Transverse colon (tissue), 4 donors: ENCODE measurements at regions not wholly inside any gene's neighbourhood (a gene's known extent, or its start where the extent isn't known, plus 50 kb on each side); places are given as distances from the start of the nearest gene placed in this dataset.

Source experiments
- DNase-seq: peaks from one replicate; pipeline ENCODE4 v3.0.0-alpha.2; 2019
- H3K27ac ChIP-seq, 4 donors: fragments of 200-600 bp; sonication (generic); 2 replicates each; pipeline ENCODE4 v1.5.1; 2016 to 2018; ENCODE audit warnings: inconsistent platforms in 4 of 4
- H3K27me3 ChIP-seq: fragments of 200-600 bp; sonication (generic); 2 replicates; pipeline ENCODE4 v1.5.1; 2017; ENCODE audit warnings: inconsistent platforms
- H3K36me3 ChIP-seq, 4 donors: fragments of 200-600 bp; sonication (generic); 2 replicates each; pipeline ENCODE4 v1.5.1; 2017 to 2019; ENCODE audit warnings: inconsistent platforms in 4 of 4
- H3K4me1 ChIP-seq, 4 donors: fragments of 200-600 bp; sonication (generic); 2 replicates each; pipeline ENCODE4 v1.5.1; 2017 to 2020; ENCODE audit warnings: inconsistent platforms in 4 of 4
- H3K4me3 ChIP-seq, 4 donors: fragments of 200-600 bp; sonication (generic); 1 replicate in 1 of 4; 2 replicates in 3 of 4; pipeline versions ENCODE4 v1.5.1 to v1.6.1; 2017 to 2019; ENCODE audit warnings: inconsistent platforms in 4 of 4
- H3K9me3 ChIP-seq, 2 donors: fragments of 200-600 bp; sonication (generic); 2 replicates each; pipeline ENCODE4 v1.5.1; 2017 to 2019; ENCODE audit warnings: inconsistent platforms in 2 of 2
- CTCF ChIP-seq, 5 experiments: fragments of 200-600 bp in 3 of 5; fragments of 450-650 bp in 2 of 5; sonication (generic) in 3 of 5; IDR thresholded peaks; 1 replicate in 2 of 5; 2 replicates in 3 of 5; pipeline ENCODE4 v1.5.1; 2016 to 2017; ENCODE audit warnings: antibody characterized with exemption in 5 of 5, inconsistent platforms in 3 of 5, mild to moderate bottlenecking in 2 of 5, moderate library complexity in 1 of 5
- EP300 ChIP-seq: sonication (generic); formaldehyde crosslinking; IDR thresholded peaks from one replicate; pipeline ENCODE4 v1.6.1; 2017; ENCODE audit warnings: antibody characterized with exemption, low read depth
- POLR2A ChIP-seq: fragments of 450-650 bp; IDR thresholded peaks from one replicate; pipeline ENCODE4 v1.6.1; 2016; ENCODE audit warnings: antibody characterized with exemption, mild to moderate bottlenecking, moderate library complexity
- POLR2AphosphoS5 ChIP-seq, 3 donors: sonication (generic); formaldehyde crosslinking; IDR thresholded peaks; one replicate each; pipeline ENCODE4 v1.6.1; 2016; ENCODE audit warnings: antibody characterized with exemption in 3 of 3
- WGBS, 2 donors: methylation state at CpG; one replicate each; pipeline ENCODE4 v1.1.5; 2018; ENCODE audit warnings: low coverage in 1 of 2; 5-methylcytosine and 5-hydroxymethylcytosine counted together
- in situ Hi-C, 4 donors: fragments of 200-750 bp; cut with MboI; loops; one replicate each; pipeline versions ENCODE4 v1.15.0 to v1.15.1; 2017; ENCODE audit warnings: low sequenced_read_pairs in 3 of 4, low pct_ligation_motif_present in 1 of 4, low pct_unique_long_range_greater_than_20kb in 1 of 4
- intact Hi-C: fragments of 100-400 bp; cut with DNase I; formaldehyde crosslinking; loops from one replicate; pipeline ENCODE4 v1.15.1; 2023; ENCODE audit warnings: low total_unique reads

- DNase-seq: no peak
- Histone ChIP-seq H3K27ac (no peak overlapping the region), H3K36me3 (no peaks in the 10 kb centered on the region), H3K4me1 (no peaks in the 10 kb centered on the region), H3K27me3 (no peaks in the 10 kb centered on the region), H3K9me3 (no peaks in the 10 kb centered on the region), H3K4me3 (no peak overlapping the region)
- intact Hi-C loops (no loop called here), in situ Hi-C loops (no loop called here)
- TF ChIP-seq POLR2AphosphoS5 (IDR thresholded peaks at IDR 0.05) (no peak), CTCF (IDR thresholded peaks at IDR 0.05) (no peak), EP300 (no peak), POLR2A (no peak)
- WGBS, 2 donors: 77 to 83% methylated on average over 2 of the region's 2 CpGs
Measured at GRCh38 chr4:100926039-100926717, 408.4 kb upstream of the EMCN start.

- no peaks in the 10 kb centered on the region for H3K27me3 ChIP-seq
- WGBS, 2 donors: 50 to 81% methylated on average over 1 to 6 of the region's 6 CpGs
- in situ Hi-C loops (no loop called here), intact Hi-C loops (no loop called here)
- no peak overlapping the region for H3K4me3 ChIP-seq
- no peak overlapping the region for H3K27ac ChIP-seq
- H3K4me1 ChIP-seq: no peaks in the 10 kb centered on the region
- no peaks in the 10 kb centered on the region for H3K36me3 ChIP-seq
- DNase-seq: no peak
- no peaks in the 10 kb centered on the region for H3K9me3 ChIP-seq
- TF ChIP-seq CTCF (IDR thresholded peaks at IDR 0.05) (no peak), POLR2A (no peak), EP300 (no peak), POLR2AphosphoS5 (IDR thresholded peaks at IDR 0.05) (no peak)
Measured at GRCh38 chr4:100913685-100914084, 395.9 kb upstream of the EMCN start.

- Histone ChIP-seq H3K36me3 (no peaks in the 10 kb centered on the region), H3K27ac (no peak overlapping the region), H3K9me3 (no peaks in the 10 kb centered on the region), H3K4me1 (no peaks in the 10 kb centered on the region), H3K27me3 (no peaks in the 10 kb centered on the region), H3K4me3 (no peak overlapping the region)
- intact Hi-C loops (no loop called here), in situ Hi-C loops (no loop called here)
- no peak for TF ChIP-seq POLR2AphosphoS5 (IDR thresholded peaks at IDR 0.05)
- TF ChIP-seq CTCF (IDR thresholded peaks at IDR 0.05): no peak
- TF ChIP-seq EP300: no peak
- no peak for TF ChIP-seq POLR2A
- WGBS, 2 donors: 64 to 82% methylated on average over 3 of the region's 3 CpGs
- no peak for DNase-seq
Measured at GRCh38 chr4:100908540-100908939, 390.7 kb upstream of the EMCN start.

GRCh38 chr4:100907465-100908454 is 389.9 kb upstream of the EMCN start:
- TF ChIP-seq POLR2AphosphoS5 (IDR thresholded peaks at IDR 0.05): no peak
- TF ChIP-seq EP300: no peak
- peak in 4 of 5 experiments; percentile 20 to 38 (median 24) for TF ChIP-seq CTCF (IDR thresholded peaks at IDR 0.05)
- Histone ChIP-seq H3K4me3 (no peak overlapping the region), H3K9me3 (no peaks in the 10 kb centered on the region), H3K27me3 (no peaks in the 10 kb centered on the region), H3K36me3 (no peaks in the 10 kb centered on the region), H3K4me1 (no peaks in the 10 kb centered on the region), H3K27ac (no peak overlapping the region)
- 54 to 66% methylated on average over 3 of the region's 3 CpGs for WGBS, 2 donors
- in situ Hi-C loops (no loop called here), intact Hi-C loops (no loop called here)
- no peak for DNase-seq
